ELF-1 (cell line): ENCODE measurements at regions not wholly inside any gene's neighbourhood (a gene's known extent, or its start where the extent isn't known, plus 50 kb on each side); places are given as distances from the start of the nearest gene placed in this dataset.
"Not testable (repeated sequence)": the region's sequence is repeated elsewhere in the genome, so short reads cannot be mapped to it uniquely, and the experiment has no call there.

Source experiments
- DNase-seq: peaks from one replicate; pipeline ENCODE4 v3.0.0-alpha.2; 2016; ENCODE audit warnings: low read depth, low spot score

GRCh38 chr2:66103581-66103980 is 331.3 kb upstream of the MEIS1 start:
- no peak for DNase-seq

- DNase-seq = no peak
These were observed 333.7 kb upstream of the MEIS1 start for GRCh38 chr2:66101206-66101605.

GRCh38 chr2:66095820-66096345 is 339.0 kb upstream of the MEIS1 start:
- DNase-seq = peak; percentile 52

- not testable (repeated sequence) for DNase-seq
These were observed 340.2 kb upstream of the MEIS1 start for GRCh38 chr2:66094689-66095088.

GRCh38 chr2:66093371-66093770 is 341.6 kb upstream of the MEIS1 start:
- no peak for DNase-seq

GRCh38 chr2:66084948-66085590 is 349.9 kb upstream of the MEIS1 start:
- DNase-seq = peak; percentile 69

GRCh38 chr2:66082581-66082980 is 352.3 kb upstream of the MEIS1 start:
- no peak for DNase-seq

GRCh38 chr2:66080127-66080526 is 354.8 kb upstream of the MEIS1 start:
- peak; percentile 47 for DNase-seq

GRCh38 chr2:66073172-66073571 is 361.8 kb upstream of the MEIS1 start:
- DNase-seq = no peak

GRCh38 chr2:66070721-66071602 is 364.0 kb upstream of the MEIS1 start:
- DNase-seq = no peak

GRCh38 chr2:66069937-66070720 is 364.8 kb upstream of the MEIS1 start:
- peak; percentile 54 for DNase-seq

GRCh38 chr2:66066032-66066431 is 368.9 kb upstream of the MEIS1 start:
- DNase-seq = no peak

- DNase-seq = no peak
These were observed 375.6 kb upstream of the MEIS1 start for GRCh38 chr2:66059332-66059731.

GRCh38 chr2:66058675-66059074 is 376.2 kb upstream of the MEIS1 start:
- no peak for DNase-seq

- no peak for DNase-seq
These were observed 377.1 kb upstream of the MEIS1 start for GRCh38 chr2:66057844-66058243.

GRCh38 chr2:66050392-66050791 is 384.5 kb upstream of the MEIS1 start:
- DNase-seq = no peak

- DNase-seq = no peak
These were observed 386.3 kb upstream of the MEIS1 start for GRCh38 chr2:66048667-66049066.

GRCh38 chr2:66041902-66042657 is 392.8 kb upstream of the MEIS1 start:
- no peak for DNase-seq

GRCh38 chr2:66036948-66037347 is 398.0 kb upstream of the MEIS1 start:
- DNase-seq = no peak

GRCh38 chr2:66034467-66034866 is 400.5 kb upstream of the MEIS1 start:
- no peak for DNase-seq

GRCh38 chr2:66032226-66032775 is 402.6 kb upstream of the MEIS1 start:
- no peak for DNase-seq
